ENCODE measurements at regions not wholly inside any gene's neighbourhood (a gene's known extent, or its start where the extent isn't known, plus 50 kb on each side); places are given as distances from the start of the nearest gene placed in this dataset.

DNA sequence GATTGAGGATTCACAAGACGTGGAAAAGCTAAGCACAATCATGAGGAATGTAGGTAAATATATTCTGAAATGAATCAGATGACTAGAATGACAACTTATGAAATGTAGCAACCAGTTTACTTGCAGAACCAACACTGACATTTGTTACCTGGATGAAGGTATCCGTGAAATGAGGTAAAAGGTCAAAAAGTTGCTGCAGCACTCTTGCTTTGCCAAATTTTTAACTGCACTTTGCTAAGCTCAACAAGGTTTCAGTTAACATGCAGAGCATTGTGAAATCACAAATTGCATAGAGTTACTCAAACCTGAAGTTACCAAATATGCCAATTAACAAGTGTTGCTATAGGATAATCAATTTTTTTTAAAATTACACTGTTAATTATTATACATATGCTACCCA is 1280.1 kb downstream of the KCNT2 start:
- DNase-seq: no peak

DNA sequence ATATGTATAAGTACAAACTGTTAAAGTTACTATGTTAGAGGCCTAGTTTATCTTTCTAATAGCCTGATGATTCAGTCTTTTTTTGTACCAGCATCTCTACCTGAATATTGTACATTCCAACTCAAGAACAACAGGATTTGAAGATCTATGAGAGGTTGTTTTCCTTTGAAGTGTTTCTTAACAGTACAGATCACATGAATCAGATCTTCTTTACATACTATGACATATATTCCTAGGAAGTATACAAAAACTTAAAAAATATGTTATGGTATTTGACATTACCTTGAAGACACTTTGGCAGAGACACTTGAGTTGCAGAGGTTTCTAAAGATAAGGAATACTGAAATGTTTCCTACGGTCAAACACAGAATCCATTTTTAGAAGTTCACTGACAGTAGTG is 1280.9 kb downstream of the KCNT2 start:
- no peak for DNase-seq

DNA sequence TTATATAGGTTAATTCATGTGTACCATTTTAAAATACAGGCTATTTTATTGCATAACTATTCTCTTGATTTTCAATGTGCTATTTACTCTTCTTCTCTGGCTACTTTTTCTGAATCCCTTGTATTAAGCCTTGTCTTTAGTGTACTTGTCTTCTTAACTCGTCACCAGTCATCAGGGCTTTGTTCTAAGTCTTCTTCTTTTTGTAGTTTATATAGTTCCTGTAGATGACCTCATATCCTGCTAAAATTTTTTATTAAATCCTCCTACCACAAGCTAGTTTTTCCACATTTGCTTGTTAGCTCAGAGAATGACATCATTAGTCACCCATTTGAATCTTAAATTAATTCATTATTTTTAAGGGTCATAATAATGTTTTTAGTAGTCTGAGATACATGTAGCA is 1281.9 kb downstream of the KCNT2 start:
- DNase-seq: no peak

DNA sequence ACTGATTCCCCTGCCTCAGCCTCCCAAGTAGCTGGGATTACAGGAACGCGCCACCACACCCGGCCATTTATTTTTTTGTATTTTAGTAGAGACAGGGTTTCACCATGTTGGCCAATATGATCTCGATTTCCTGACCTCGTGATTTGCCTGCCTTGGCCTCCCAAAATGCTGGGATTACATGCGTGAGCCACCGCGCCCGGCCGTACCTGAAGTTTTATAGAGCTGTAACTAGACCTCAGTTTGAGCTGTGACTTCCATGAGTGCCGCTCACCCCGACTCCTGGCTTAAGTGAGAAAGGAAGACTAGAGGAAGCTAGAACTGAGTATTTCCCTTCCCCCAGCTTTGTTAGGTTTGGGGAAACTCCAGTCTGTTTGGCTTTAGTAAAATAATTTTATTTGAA is 1283.1 kb downstream of the KCNT2 start:
- no peak for DNase-seq

DNA sequence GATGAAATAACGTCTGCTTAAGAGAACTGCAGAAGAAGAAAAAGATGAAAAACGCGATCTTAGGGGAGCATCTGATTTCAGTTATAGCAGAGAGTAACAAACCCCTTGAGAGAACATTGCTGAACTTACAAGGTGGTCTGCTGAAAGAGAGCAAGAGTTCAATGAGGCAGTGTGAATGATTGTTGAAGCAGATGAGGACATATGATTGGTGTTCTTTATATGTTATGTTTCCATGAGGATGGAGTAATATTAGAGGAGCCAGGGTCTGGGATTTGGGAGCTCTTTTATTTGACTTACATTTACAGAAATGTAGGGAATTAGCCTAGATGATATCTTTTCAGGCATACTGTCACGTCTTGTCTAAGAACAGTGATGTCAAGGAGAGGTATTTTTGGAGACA is 1302.0 kb downstream of the KCNT2 start:
- no peak for DNase-seq

DNA sequence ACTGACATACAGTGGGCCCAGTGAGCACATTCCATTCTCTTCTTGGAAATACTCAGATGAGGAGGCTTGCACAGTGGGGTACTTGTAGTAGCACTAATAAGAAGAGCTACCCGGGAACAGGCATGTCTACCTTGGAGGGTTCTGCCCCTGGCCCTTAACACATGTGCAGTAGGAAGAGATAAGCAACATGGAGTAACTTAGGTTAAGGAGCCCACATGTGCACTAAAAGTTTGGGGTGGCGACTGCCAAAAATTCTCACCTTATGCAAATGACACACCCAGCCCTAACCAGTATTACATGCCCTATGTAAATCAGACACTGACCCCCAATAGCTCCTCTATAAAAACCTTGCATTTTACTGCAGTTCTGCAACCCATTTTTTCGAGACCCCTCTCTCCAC is 1313.3 kb downstream of the KCNT2 start:
- DNase-seq: no peak

DNA sequence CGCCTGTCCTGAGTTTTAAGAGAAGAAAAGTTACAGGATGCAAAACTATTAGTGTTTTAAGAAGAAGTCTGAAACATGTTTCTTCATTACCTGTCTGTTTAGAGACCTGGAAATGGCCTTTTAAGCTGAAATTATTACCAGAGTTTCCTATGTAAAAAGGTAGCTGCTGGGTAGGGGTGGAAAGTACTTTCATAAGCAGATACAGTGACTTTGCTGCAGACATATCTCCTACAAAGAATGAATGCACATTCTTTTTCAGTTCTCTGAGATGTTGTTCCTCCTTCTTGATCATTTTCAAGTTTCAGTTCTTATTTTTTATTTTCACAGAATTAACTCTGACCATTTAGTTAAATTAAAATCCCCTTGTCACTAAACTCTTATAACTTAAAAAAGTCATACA is 1329.6 kb downstream of the KCNT2 start:
- no peak for DNase-seq

DNA sequence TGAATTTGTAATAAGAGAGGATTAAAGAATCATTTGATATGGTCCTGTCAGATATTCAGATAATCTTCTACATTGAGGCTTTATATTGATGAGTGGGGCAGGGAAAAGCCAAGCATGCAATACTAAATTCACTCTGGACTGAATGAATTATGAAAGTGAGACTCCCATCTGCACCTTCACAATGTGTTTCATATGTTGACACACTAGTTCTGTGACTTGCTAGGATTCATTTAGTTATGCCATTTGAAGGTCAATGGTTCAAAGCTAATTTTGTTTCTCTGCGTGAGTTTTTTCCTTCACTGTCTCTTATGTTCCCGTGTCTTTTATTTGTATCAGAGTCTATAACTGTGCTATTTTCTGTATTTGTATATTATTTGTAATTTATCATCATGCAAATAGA is 1332.5 kb downstream of the KCNT2 start:
- no peak for DNase-seq

DNA sequence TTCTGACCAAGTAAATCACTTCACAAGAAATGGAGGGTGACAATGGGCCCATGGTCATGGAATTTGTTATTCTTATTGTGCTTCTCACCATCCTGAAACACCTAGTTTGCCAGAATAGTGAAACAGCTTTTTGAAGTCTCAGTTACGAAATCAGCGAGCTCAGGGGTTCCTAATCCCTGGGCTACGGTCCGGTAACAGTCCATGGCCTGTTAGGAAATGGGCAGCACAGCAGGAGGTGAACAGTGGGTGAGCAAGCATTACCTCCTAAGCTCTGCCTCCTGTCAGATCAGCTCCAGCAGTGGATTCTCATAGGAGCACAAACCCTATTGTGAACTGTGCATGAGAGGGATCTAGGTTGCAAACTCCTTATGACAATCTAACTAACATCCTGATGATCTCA is 1356.3 kb downstream of the KCNT2 start:
- DNase-seq: no peak

DNA sequence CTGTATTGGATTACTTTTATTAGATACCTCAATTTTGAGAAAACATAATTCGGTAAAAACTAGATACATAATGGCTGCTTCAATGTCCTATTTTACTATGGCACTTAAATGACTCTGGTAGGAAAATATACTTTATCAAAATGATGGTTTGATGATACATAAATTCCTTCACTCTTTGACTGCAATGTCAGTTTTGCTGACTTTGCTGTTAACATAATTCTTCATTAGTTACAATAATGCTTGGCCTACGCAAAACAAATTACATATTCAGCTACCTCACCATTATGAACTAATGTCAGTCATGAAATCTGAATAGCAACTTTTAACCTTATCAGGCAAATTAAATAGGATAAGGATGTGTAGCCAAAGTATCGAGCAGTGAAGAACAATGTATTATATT is 1364.7 kb downstream of the KCNT2 start:
- DNase-seq: no peak

DNA sequence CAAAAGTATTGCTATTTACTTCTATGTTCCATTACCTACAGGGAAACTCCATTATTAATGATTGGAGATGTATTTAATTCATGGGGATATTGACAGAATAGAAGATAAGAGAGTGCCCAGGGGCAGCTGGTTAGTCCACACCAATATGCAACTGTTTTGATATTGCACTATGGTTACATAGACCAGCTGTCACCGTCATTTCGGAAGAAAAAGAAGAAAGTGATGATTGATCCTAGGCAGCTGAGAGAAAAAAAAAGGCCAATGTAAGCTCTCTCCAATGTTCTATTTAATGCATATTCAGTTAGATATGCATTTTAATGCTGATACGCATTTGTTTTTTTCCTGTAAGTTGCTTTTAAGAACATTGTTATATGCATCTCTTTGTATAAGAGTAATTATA is 1367.2 kb downstream of the KCNT2 start:
- no peak for DNase-seq

DNA sequence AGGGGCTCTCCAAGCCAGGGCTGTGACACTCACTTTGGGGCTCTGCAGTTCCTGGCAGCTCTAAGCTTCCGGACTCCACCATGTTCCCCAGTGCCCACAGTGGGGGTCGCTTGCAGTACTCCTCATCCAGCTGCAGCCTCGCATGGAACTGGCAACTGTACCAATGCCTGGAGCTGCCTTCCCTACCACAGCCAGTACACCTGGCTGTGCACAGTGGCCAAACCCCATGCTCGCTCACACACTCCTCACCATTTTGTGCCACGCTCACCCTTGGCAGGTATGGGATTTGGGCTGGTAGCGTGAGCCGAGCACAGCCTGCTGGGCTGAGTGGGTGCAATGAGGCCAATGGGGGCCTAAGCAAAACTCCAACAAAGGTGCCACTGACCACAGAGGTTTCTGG is 1369.9 kb downstream of the KCNT2 start:
- DNase-seq: no peak

DNA sequence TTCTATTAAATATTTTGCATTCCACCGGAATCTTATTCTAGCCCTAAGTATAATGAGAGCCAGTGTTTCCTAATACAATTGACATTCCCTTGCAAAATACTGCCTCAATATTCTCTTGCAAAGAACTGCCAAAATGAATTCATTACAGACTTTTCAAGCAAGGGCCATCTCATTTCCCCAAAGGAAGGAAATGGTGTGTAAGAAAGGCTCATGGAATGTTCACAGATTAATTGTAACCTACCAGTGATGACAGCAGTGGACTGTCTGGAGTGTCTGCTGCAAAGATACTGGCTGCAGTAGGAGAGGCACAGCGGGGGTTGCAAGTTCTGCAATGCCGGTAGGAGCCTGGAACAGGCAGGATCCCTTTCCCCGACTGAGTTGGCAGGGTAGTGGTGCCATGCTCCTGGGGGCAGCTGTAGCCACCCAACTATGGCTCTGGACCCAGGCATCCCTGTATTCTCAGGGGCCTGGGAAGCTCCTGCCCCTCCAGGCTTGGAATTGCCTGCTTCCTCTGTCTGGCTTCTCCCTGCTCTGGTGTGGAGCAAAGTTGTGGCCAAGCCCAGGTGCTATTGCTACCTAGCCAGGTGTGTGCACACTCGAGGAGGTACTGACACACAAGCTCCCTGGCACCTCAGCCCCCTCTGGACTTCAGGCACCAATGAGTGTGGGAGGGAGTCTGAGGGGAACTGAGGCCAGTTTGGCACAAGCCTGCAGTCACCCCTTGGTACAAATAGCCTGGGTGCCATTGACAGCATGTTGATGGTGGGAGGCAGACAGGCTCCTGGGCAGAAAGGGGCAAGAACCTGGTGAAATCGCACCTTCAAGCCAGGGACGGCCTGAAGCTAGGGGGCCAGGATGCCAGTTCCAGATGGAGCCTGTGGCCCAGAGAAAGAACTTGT is 1371.0 kb downstream of the KCNT2 start:
- no peak for DNase-seq

DNA sequence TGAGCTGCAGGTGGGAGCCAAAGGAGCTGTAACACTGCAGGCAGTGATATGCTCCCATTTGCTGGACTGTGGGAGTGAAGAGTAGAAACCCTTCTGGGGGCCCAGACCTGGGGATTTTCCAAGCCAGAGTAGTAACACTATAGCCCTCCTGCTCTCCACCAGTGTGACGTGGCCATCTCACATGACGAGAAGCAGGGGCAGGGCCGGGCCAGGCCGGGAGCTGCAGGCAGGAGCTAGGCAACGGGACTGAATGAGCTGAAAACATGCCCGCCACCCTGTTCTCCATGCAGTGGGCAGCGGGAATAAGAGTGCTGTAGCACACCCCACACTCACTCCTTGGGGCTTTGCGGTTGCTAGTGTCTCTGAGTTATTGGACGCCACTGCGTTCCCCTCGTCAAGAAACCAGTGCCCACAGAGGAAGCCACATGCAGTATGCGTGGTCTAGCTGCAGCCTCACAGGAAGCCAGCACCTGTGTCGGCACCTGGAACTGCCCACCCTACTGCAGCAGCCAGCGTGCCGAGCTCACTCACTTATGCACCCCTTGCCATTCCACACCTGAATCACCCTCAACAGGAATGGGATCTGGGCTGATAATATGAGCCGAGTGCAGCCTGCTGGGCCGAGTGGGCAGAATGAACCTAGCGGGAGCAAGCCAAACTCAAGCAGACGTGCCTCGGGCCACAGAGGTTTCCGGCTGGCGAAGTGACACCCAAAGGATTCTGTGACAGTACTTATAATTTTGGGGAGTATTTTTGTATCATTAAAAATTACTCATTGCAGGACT is 1389.6 kb downstream of the KCNT2 start:
- DNase-seq: no peak

DNA sequence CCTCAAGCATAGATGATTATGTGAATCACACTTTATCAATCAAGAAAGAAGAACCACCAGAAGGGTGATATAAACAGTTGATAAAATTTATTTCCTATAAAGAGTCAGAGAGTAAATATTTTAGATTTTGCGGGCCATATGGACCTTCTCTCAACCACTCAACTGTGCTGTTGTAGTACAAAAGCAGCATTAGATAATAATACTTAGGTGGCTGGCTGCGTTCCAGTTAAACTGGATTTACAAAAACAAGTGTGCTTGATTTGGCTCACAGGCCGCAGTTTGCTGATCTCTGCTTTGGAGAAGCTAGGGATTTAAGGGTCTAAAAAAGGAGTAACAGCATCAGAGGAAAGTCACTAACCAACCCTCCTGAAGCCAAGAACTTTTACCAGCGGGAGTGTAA is 1406.0 kb downstream of the KCNT2 start:
- DNase-seq: no peak

DNA sequence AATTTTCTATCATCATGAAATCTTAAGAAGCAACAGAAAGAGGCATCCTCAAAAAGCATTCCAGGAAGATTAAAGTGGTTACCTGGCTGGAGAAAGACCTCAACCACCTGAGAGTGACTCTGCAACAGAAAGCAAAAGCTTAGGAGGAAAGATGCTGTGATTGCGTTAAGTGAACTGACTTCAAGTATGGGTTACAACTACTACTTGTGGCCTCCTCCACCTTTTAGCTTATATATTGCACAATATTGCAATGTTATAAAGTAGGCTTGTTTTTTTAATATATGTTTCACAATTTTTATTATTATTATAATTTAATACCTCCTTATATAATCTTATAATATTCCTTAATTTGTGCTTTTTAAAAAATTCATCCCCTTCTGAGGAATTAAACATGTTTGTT is 1407.5 kb downstream of the KCNT2 start:
- DNase-seq: no peak

DNA sequence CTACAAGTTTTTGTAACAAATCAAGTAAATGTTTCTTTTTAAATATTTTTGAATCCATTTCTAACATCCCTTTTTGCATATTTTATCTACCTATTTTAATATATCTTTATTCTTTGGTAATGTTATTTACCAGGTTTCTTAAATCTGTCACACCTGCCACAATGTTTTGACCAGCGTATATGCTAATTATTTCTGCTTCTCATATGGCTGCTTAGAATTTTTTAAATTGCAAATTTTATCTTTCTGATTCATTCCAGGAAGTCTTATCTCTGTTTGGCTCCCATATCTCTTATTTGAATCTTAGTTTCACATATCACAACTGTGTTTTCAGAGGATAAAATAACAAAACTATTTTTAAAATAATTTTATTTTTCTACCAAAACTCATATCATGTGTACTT is 1411.1 kb downstream of the KCNT2 start:
- DNase-seq: no peak

DNA sequence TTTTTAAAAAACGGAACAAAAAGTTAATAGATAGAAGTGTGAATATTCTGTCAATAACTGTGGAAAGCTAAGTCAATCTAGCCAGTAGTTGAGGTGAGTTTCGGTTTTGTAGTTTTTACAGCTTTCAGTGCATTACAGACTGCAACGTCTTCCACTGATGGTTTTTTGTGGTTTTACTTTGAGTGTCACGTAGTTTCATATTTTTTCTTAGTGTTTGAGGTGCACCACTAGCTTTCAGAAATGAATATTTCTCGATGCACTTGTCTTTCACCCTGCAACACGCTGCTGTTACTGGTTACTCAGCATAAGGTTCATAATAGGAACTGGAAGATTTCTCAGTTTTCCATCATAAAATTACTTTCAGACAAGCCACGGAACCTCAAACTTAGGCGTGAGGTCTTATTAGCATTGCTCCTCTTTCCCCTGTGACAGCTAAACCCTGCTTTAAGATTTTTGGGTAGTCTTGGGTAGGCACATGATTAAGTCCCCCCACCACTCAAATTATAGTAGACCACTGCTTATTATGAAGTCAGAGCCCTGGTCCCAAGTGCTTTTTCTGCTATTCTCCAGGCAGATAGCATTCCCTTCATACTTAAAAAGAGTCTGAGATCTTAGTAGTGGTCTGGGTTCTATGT is 1412.7 kb downstream of the KCNT2 start:
- peak; percentile 27 for DNase-seq

DNA sequence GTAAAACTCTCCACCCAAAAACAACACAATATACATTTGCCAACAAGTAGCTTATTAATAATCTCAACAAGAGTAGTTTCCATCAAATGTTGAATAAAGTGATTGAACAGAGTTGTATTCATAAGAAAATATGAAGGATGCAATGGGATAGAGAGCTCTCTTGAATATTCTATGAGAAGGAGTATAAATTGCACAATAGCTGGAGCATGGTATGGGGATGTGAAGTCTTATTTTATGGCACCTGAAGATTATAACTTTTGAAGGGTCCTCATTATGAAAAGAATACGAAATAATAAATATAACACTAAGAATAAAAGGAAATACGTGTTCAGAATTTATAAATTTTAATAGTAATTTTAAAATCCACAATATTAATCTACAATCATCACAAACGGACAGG is 1415.1 kb downstream of the KCNT2 start:
- DNase-seq: no peak

DNA sequence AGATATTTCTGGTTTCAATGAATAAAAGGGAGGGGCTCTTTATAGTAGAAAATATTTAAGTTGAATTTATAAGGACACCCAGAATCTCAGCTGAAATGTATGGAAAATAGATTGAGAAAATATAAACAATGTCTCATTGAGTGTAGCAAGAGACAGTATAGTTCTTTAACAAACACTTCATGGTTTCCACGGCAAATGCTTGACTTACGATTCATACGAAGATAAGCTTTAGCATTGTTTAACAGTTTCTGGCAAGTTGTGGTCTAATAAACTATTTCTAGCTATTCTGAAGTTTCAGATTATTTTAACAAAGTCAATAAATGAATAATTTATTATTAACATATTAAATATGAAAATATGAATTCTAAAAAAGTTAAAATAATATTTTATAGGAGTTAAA is 1419.4 kb downstream of the KCNT2 start:
- DNase-seq: no peak

DNA sequence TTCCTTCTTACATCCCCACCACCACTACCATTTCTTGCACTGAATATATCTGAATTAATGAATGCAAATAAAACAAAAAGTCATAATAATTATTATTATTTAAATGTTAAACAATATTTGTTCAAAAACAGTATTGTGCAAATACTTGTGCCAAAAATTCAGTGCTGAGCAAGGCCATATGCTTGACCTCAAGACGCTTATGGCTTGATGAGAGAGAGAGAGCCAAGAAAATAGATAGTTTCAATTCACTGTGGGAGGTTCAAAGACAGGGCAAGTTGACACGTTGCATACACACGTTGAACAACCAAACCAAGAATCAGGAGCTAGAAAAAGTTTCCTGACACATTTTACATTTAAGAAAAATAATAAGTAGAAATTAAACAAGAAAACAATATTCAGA is 1421.7 kb downstream of the KCNT2 start:
- DNase-seq: no peak

DNA sequence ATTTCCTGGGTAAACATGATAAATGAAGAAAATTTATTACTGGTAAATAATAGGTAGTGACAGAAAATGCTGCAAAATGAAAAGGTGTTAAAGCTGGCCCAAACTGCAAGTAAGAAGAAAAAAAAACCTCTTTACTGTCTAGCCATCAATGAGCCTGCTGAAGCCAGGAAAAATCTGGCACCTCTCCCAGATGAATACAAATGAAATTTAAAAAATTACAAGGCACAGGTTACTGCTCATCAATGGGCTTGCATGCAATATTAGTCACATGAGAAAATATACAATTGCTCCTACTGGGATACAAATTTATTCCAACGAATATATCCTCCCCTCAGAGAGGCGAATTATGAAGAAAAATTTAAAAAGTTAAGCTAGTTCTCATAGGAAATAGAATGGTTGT is 1422.5 kb downstream of the KCNT2 start:
- DNase-seq: no peak

DNA sequence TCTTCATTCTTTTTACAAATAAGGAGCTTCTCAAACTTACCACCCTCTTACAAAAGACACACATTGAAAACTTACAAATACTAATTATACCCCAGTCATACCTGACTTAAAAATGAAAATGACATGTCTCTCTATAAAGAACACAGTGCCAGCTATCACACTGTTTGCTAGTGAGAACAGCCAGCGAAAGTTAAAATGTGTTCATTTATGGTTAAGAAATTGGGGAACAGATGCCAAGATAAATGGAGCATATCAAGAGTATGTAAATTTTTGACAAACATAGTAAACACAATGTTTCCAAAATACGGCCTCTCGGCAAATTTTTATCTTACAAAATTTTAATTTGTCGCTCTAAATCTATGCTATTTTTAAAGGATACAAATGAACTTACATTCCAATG is 1422.9 kb downstream of the KCNT2 start:
- no peak for DNase-seq

DNA sequence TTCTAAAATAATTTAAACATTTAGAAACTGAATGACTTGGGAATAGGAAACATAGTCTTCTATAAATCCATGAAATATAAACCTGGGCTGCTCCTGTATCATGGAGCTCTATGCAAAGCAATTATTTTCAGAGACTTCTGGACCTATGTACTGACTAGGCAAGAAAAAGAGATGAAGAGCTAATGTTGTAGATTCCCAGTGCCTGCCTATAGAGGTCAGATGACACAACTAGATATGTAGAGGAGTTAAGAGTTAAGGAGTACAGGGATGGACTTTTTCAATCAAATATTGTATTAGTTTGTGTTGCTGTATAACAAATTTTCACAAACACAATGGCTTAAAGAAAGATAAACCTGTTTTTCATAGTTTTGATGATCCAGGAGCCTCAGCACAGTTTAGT is 1434.5 kb downstream of the KCNT2 start:
- no peak for DNase-seq

Measured in stimulated activated CD4-positive, alpha-beta T cell treated with anti-CD3 and anti-CD28 coated beads, Interleukin-4, amount 100 ng/mL, for 24 hours (primary cell).